ENCODE measurements at regions not wholly inside any gene's neighbourhood (a gene's known extent, or its start where the extent isn't known, plus 50 kb on each side); places are given as distances from the start of the nearest gene placed in this dataset.

DNA sequence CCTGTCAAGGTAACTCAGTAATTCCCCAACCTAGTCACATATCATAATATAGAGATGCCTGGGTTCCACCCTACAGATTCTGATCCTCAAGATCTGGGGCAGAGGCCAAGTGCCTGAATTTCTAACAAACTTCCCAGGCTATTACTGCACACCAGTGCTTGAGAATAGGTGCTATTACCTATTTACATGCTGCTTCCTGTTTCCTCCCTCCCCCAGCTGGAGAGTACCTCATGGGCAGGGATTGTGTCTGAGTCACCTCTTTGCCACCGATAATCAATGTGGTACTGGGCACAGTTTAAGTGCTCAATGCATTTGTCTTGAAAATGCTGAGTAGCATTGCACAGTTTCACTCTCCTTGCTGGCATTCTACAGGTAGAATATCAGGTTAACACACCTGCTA is 582.2 kb upstream of the CADM1 start:
- Histone ChIP-seq H3K36me3 (ENCODE audit: control insufficient read depth, insufficient read depth, low read length) (no peaks in the 10 kb centered on the region), H3K27ac (ENCODE audit: low read length) (no peak overlapping the region), H3K9me3 (replicated peaks; ENCODE audit: control insufficient read depth, low read depth, low read length) (no peaks in the 10 kb centered on the region), H3K4me1 (ENCODE audit: control insufficient read depth, insufficient read depth, low read length) (no peaks in the 10 kb centered on the region), H3K4me3 (ENCODE audit: low read length) (no peak overlapping the region), H3K27me3 (ENCODE audit: control insufficient read depth, insufficient read depth, low read length) (peaks cover 12% of the 10 kb centered on the region)
- WGBS (ENCODE audit: insufficient coverage): 83% methylated on average over 1 of the region's 1 CpG
- no peak for DNase-seq

DNA sequence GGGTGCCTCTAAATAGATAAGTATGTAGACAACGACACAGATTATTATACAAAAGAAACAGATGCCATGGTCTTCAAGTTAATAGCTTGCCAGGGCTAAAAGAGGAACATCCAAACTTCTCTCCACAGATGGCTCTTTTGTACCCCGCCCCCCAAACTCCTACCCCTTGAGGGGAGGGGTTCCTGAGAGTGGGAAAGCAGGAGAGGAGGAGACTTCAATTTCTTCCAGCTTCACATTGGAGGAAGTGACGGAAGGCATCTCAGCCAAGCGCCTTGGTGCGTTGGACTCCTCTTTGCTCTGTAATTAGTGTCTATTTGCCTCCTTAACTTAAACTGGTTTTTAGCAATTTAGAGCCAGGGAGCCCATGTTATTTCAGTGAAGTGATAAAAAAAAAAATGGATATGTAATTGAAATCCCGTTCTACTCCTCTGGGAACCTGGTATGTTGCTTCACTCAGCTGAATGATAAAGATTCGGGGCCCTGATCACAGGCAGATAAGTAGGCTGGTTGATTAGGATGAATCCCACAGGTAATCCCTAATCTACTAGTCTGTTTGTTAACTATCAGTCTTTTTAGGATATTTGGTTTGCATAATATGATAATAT is 580.9 kb upstream of the CADM1 start:
- peaks cover under 1% of the 10 kb centered on the region for H3K9me3 ChIP-seq (replicated peaks; ENCODE audit: control insufficient read depth, low read depth, low read length)
- no peak overlapping the region for H3K4me3 ChIP-seq (ENCODE audit: low read length)
- no peaks in the 10 kb centered on the region for H3K4me1 ChIP-seq (ENCODE audit: control insufficient read depth, insufficient read depth, low read length)
- DNase-seq: no peak
- H3K27me3 ChIP-seq (ENCODE audit: control insufficient read depth, insufficient read depth, low read length): peaks cover 12% of the 10 kb centered on the region
- no peaks in the 10 kb centered on the region for H3K36me3 ChIP-seq (ENCODE audit: control insufficient read depth, insufficient read depth, low read length)
- H3K27ac ChIP-seq (ENCODE audit: low read length): no peak overlapping the region
- no CpG with 5 or more reads among the region's 7 CpGs for WGBS (ENCODE audit: insufficient coverage)

DNA sequence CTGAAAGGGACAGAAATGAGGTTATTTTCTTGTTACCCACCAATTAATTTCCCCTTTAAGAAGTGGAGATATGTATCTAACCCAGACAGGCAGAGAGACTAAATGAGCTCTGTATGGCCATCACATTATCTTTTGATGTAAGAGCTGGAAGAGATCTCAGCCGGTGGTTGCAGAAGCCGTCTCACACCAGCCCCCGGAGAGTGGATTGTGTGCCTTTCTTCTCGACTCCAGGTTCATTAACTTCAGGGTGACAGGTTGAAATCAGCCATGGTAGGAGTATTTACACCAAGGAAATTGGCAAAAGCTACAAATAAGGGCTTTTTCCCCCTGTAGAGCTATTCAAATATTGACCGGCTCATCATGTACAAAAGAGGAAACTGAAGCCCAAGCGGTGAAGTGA is 580.3 kb upstream of the CADM1 start:
- DNase-seq: no peak
- no peaks in the 10 kb centered on the region for H3K36me3 ChIP-seq (ENCODE audit: control insufficient read depth, insufficient read depth, low read length)
- peaks cover 12% of the 10 kb centered on the region for H3K27me3 ChIP-seq (ENCODE audit: control insufficient read depth, insufficient read depth, low read length)
- 86% methylated on average over 3 of the region's 6 CpGs for WGBS (ENCODE audit: insufficient coverage)
- no peak overlapping the region for H3K27ac ChIP-seq (ENCODE audit: low read length)
- no peak overlapping the region for H3K4me3 ChIP-seq (ENCODE audit: low read length)
- H3K9me3 ChIP-seq (replicated peaks; ENCODE audit: control insufficient read depth, low read depth, low read length): peaks cover 2% of the 10 kb centered on the region
- no peaks in the 10 kb centered on the region for H3K4me1 ChIP-seq (ENCODE audit: control insufficient read depth, insufficient read depth, low read length)

DNA sequence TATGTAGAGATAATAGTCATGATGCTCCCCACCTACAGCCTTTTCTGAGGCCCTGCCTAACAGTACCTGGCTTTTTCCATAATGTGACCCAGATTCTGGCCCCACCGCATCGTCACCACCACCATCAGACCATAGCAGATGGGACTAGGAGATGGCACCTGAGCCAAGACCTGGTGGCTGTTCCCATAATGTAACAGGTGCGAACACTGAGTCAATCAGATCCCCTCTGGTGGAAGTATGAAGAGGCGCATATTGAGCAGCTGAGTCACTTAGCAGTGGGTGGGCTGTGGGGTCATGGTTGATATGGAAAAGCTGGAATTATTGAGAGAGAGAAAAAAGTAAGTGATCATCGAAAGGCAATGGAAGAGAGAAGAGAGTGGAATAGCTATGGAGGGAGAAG is 578.0 kb upstream of the CADM1 start:
- H3K9me3 ChIP-seq (replicated peaks; ENCODE audit: control insufficient read depth, low read depth, low read length): peaks cover 2% of the 10 kb centered on the region
- no peak for DNase-seq
- H3K4me1 ChIP-seq (ENCODE audit: control insufficient read depth, insufficient read depth, low read length): no peaks in the 10 kb centered on the region
- whole genome bisulfite sequencing (ENCODE audit: insufficient coverage): 86% methylated on average over 3 of the region's 5 CpGs
- no peak overlapping the region for H3K4me3 ChIP-seq (ENCODE audit: low read length)
- no peak overlapping the region for H3K27ac ChIP-seq (ENCODE audit: low read length)
- H3K36me3 ChIP-seq (ENCODE audit: control insufficient read depth, insufficient read depth, low read length): no peaks in the 10 kb centered on the region
- H3K27me3 ChIP-seq (ENCODE audit: control insufficient read depth, insufficient read depth, low read length): peaks cover 8% of the 10 kb centered on the region

DNA sequence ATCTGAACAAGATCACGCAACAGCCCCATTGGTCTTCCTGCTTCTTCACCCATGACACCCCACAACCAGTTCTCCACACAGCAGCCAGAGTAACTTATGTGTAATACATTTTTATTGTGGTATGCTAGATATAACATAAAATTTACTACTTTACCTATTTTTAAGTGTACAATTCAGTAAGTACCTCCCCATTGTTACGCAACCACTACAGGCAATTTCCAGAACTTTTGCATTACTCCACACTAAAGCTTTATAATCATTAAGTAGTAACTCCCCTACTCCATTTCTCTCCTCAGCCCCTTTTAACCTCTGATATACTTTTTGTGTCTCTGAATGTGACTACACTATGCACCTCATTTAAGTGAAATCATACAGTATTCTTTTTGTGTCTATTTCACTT is 575.4 kb upstream of the CADM1 start:
- Histone ChIP-seq H3K4me1 (ENCODE audit: control insufficient read depth, insufficient read depth, low read length) (peaks cover 2% of the 10 kb centered on the region), H3K27ac (ENCODE audit: low read length) (no peak overlapping the region), H3K9me3 (replicated peaks; ENCODE audit: control insufficient read depth, low read depth, low read length) (peaks cover 2% of the 10 kb centered on the region), H3K36me3 (ENCODE audit: control insufficient read depth, insufficient read depth, low read length) (no peaks in the 10 kb centered on the region), H3K27me3 (ENCODE audit: control insufficient read depth, insufficient read depth, low read length) (peaks cover 2% of the 10 kb centered on the region), H3K4me3 (ENCODE audit: low read length) (no peak overlapping the region)
- no CpG with 5 or more reads among the region's 2 CpGs for WGBS (ENCODE audit: insufficient coverage)
- DNase-seq: no peak

DNA sequence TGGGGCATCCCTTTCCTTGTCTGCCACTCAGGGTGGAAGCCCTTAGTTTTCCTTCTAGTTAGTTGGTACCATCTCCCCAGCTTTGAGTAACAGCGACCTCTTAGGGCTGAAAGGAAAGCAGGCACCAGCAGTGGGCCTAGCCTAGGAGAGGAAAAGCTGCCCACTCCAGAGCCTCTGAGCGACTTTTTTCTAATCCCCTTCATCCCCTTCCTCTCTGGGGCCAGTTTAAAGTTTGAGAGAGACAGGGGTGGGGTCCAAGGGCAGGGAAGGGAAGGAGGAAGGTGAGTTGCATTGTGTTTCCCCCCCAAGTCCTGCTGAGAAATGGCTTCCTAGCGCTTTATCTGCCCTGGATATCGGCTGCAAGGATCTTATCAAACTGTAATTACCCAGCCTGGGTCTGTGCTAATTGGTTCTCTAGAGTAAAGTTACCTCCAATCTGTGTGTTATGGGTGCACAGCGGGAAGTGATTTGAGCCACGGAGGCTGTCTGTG is 573.9 kb upstream of the CADM1 start:
- no peak overlapping the region for H3K4me3 ChIP-seq (ENCODE audit: low read length)
- H3K27me3 ChIP-seq (ENCODE audit: control insufficient read depth, insufficient read depth, low read length): peaks cover 5% of the 10 kb centered on the region
- H3K9me3 ChIP-seq (replicated peaks; ENCODE audit: control insufficient read depth, low read depth, low read length): peaks cover 2% of the 10 kb centered on the region
- H3K27ac ChIP-seq (ENCODE audit: low read length): no peak overlapping the region
- no peaks in the 10 kb centered on the region for H3K36me3 ChIP-seq (ENCODE audit: control insufficient read depth, insufficient read depth, low read length)
- DNase-seq: peak; percentile 7
- H3K4me1 ChIP-seq (ENCODE audit: control insufficient read depth, insufficient read depth, low read length): peaks cover 12% of the 10 kb centered on the region
- 80% methylated on average over 1 of the region's 6 CpGs for WGBS (ENCODE audit: insufficient coverage)

DNA sequence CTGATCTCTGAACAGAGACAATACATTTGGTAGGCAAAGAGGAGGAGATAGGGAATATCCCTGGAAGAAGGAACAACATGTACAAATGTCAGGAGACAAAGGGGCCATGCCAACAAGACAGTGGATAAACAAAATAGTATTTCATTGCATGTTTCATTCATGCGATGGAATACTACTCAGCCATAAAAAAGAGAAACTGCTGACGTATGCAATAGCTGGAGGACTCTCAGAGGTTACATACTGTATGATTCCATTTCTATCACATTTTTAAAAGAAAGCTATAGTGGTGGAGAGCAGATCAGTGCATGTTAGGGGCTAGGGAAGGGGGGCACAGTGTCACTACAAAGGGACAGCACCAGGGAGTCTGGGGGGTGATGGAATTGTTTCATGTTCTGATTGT is 572.9 kb upstream of the CADM1 start:
- Histone ChIP-seq H3K4me3 (ENCODE audit: low read length) (no peak overlapping the region), H3K27me3 (ENCODE audit: control insufficient read depth, insufficient read depth, low read length) (peaks cover 15% of the 10 kb centered on the region), H3K4me1 (ENCODE audit: control insufficient read depth, insufficient read depth, low read length) (peaks cover 12% of the 10 kb centered on the region), H3K9me3 (replicated peaks; ENCODE audit: control insufficient read depth, low read depth, low read length) (peaks cover 2% of the 10 kb centered on the region), H3K36me3 (ENCODE audit: control insufficient read depth, insufficient read depth, low read length) (no peaks in the 10 kb centered on the region), H3K27ac (ENCODE audit: low read length) (no peak overlapping the region)
- no peak for DNase-seq
- no CpG with 5 or more reads among the region's 2 CpGs for WGBS (ENCODE audit: insufficient coverage)

DNA sequence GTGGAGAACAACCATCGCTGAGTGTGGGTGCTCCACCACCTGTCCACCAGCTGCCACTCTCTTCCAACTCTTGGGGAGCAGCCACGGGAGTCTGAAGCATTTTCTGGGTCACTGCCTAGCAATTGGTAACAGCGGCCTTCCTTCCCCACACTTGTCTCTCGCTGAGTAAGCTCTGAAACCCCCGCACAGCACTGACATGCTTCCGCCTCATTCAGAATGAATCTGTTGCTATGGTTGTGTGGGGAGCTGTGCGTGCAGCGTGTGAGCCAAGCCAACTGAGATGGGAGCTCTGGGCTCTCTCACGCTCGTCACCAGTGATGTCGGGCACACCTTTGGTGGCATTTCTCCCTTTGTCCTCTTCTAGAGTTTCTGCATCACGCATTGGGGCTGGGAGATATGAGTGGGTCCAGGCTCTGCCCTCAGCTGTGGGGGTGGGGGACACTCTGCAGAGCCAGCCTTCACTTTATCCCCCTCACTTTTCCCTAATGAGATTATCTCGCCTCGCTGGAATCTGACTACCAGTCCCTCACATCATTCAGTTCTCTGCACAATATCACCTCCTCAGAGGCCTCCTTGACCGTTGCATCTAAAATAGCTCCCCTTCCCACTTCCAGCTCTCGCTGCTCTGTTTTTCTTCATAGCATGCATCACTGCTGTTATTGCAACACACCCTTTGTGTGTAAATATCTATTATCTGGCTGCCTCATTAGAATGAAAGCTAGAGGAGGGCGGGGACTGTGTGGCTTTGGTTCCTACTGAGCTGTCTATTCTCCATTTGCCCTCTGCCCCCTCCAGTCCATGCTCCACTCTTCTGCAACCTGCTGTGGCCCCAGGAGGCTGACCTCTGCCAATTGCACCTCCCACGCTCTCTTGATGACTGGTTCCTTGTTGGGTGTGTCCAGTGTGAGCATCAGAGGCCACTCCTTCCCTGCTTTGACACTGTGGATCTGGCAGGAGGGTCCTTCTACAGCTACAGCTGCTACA is 569.9 kb upstream of the CADM1 start:
- no peaks in the 10 kb centered on the region for H3K36me3 ChIP-seq (ENCODE audit: control insufficient read depth, insufficient read depth, low read length)
- peaks cover 23% of the 10 kb centered on the region for H3K27me3 ChIP-seq (ENCODE audit: control insufficient read depth, insufficient read depth, low read length)
- H3K27ac ChIP-seq (ENCODE audit: low read length): no peak overlapping the region
- peak; percentile 66 for DNase-seq
- H3K9me3 ChIP-seq (replicated peaks; ENCODE audit: control insufficient read depth, low read depth, low read length): no peaks in the 10 kb centered on the region
- no peak overlapping the region for H3K4me3 ChIP-seq (ENCODE audit: low read length)
- H3K4me1 ChIP-seq (ENCODE audit: control insufficient read depth, insufficient read depth, low read length): peaks cover 12% of the 10 kb centered on the region
- 38% methylated on average over 6 of the region's 18 CpGs for WGBS (ENCODE audit: insufficient coverage)

DNA sequence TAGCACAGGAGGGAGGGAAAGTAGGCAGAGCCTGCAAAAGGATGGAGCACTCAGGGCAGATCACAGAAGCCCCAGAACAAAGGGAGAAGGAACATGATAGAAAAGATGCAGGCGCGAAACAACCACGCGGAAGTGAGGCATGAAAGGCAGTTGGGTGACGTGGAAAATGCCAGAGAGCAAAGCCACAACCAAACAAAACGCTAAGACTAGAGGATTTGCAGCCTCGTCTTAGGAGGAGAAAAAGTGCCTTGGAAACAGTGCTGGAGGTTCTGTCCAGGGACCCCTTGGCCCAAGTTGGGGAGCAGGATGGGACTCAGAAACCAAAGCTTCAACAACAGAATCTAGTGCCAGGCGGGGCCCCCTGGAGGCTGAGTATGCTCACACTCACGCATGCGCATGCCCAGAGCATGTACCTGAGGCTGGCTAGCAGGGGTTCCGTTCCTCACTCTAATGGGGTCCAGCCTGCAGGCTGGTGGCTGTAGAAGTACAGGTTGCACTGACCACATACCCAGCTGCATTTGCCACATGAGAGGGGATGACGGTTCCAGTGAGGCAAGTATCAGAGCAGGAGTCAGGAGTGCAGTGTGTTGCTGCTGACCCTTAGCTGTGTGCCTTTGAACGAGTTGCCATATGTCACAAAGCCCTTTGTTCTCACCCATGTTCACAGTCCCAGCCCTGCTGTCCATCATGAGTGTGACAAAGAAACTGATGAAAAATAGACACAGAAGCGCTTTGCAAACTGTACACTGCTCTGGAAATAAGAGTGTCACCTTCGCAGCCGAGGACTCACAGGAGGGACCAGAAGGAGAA is 568.6 kb upstream of the CADM1 start:
- H3K4me3 ChIP-seq (ENCODE audit: low read length): no peak overlapping the region
- 85% methylated on average over 14 of the region's 16 CpGs for WGBS (ENCODE audit: insufficient coverage)
- H3K27me3 ChIP-seq (ENCODE audit: control insufficient read depth, insufficient read depth, low read length): peaks cover 23% of the 10 kb centered on the region
- H3K4me1 ChIP-seq (ENCODE audit: control insufficient read depth, insufficient read depth, low read length): peaks cover 12% of the 10 kb centered on the region
- no peak for DNase-seq
- no peaks in the 10 kb centered on the region for H3K9me3 ChIP-seq (replicated peaks; ENCODE audit: control insufficient read depth, low read depth, low read length)
- H3K27ac ChIP-seq (ENCODE audit: low read length): no peak overlapping the region
- H3K36me3 ChIP-seq (ENCODE audit: control insufficient read depth, insufficient read depth, low read length): no peaks in the 10 kb centered on the region

DNA sequence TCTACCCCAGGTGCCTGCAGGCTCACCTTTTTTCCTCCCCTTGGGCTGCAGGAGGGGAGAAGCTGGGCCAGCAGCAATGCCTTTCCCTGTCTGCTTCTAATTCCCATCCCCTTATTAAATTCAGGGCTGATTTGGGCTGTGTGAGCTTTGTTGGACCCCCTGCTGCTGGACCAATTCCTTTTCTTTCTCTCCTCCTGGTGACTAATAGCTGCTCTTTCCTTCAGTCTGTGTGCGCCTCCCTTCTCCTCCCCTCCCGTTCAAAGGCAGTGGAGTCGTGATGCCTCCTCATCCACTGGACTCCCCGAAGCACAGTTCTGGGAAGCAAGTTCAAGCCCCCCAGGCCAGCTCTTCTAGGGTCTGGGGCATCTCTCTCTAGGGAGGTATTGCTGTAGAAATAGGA is 567.9 kb upstream of the CADM1 start:
- 50% methylated on average over 2 of the region's 4 CpGs for WGBS (ENCODE audit: insufficient coverage)
- Histone ChIP-seq H3K27me3 (ENCODE audit: control insufficient read depth, insufficient read depth, low read length) (peaks cover 23% of the 10 kb centered on the region), H3K36me3 (ENCODE audit: control insufficient read depth, insufficient read depth, low read length) (no peaks in the 10 kb centered on the region), H3K4me1 (ENCODE audit: control insufficient read depth, insufficient read depth, low read length) (peaks cover 12% of the 10 kb centered on the region), H3K4me3 (ENCODE audit: low read length) (no peak overlapping the region), H3K9me3 (replicated peaks; ENCODE audit: control insufficient read depth, low read depth, low read length) (no peaks in the 10 kb centered on the region), H3K27ac (ENCODE audit: low read length) (no peak overlapping the region)
- DNase-seq: no peak

Data from muscle of leg (tissue), 3 donors.